HG03575 (cell line): ENCODE measurements at regions not wholly inside any gene's neighbourhood (a gene's known extent, or its start where the extent isn't known, plus 50 kb on each side); places are given as distances from the start of the nearest gene placed in this dataset.

ENCODE experiments used
- ATAC-seq: cut with Tn5 transposase; IDR thresholded peaks from one replicate; pipeline ENCODE4 v1.9.1; 2021; ENCODE audit not compliant: unreplicated experiment, insufficient number of reproducible peaks, low FRiP score; ENCODE audit errors: extremely low read depth

GRCh38 chr9:19988281-19988680, 199.4 kb upstream of the SLC24A2 start:
- no peak for ATAC-seq

- no peak for ATAC-seq
Measured at GRCh38 chr9:19985081-19985480, 196.2 kb upstream of the SLC24A2 start.

- no peak for ATAC-seq
Measured at GRCh38 chr9:19976226-19976625, 187.4 kb upstream of the SLC24A2 start.

- ATAC-seq: no peak
Measured at GRCh38 chr9:19975499-19975898, 186.7 kb upstream of the SLC24A2 start.

GRCh38 chr9:19969721-19970120, 180.9 kb upstream of the SLC24A2 start:
- ATAC-seq: no peak

- ATAC-seq: no peak
Measured at GRCh38 chr9:19967888-19968459, 179.1 kb upstream of the SLC24A2 start.

- ATAC-seq: no peak
Measured at GRCh38 chr9:19967216-19967887, 178.5 kb upstream of the SLC24A2 start.

GRCh38 chr9:19965336-19965735, 176.5 kb upstream of the SLC24A2 start:
- ATAC-seq: no peak

- ATAC-seq: no peak
Measured at GRCh38 chr9:19947996-19948395, 159.2 kb upstream of the SLC24A2 start.

- no peak for ATAC-seq
Measured at GRCh38 chr9:19946441-19947109, 157.7 kb upstream of the SLC24A2 start.

GRCh38 chr9:19941874-19942273, 153.0 kb upstream of the SLC24A2 start:
- ATAC-seq: no peak

- no peak for ATAC-seq
Measured at GRCh38 chr9:19940811-19941535, 152.1 kb upstream of the SLC24A2 start.

GRCh38 chr9:19939734-19940278, 151.0 kb upstream of the SLC24A2 start:
- no peak for ATAC-seq

GRCh38 chr9:19938990-19939733, 150.3 kb upstream of the SLC24A2 start:
- ATAC-seq: no peak

- no peak for ATAC-seq
Measured at GRCh38 chr9:19937121-19937520, 148.3 kb upstream of the SLC24A2 start.

GRCh38 chr9:19936598-19936997, 147.8 kb upstream of the SLC24A2 start:
- no peak for ATAC-seq

- no peak for ATAC-seq
Measured at GRCh38 chr9:19935422-19935821, 146.6 kb upstream of the SLC24A2 start.

- no peak for ATAC-seq
Measured at GRCh38 chr9:19934301-19934871, 145.5 kb upstream of the SLC24A2 start.
